ENCODE measurements at regions not wholly inside any gene's neighbourhood (a gene's known extent, or its start where the extent isn't known, plus 50 kb on each side); places are given as distances from the start of the nearest gene placed in this dataset.

- no peaks in the 10 kb centered on the region for H3K4me1 ChIP-seq (ENCODE audit: control insufficient read depth, insufficient read depth, low read length)
- no peak overlapping the region for H3K27ac ChIP-seq (ENCODE audit: low read depth, low read length)
- H3K4me3 ChIP-seq (ENCODE audit: low read length), result no peak overlapping the region
- H3K36me3 ChIP-seq (ENCODE audit: control insufficient read depth, insufficient read depth, low read length), result no peaks in the 10 kb centered on the region
- no peak overlapping the region for H3K9ac ChIP-seq (ENCODE audit: low read length)
- H3K27me3 ChIP-seq (ENCODE audit: control insufficient read depth, insufficient read depth, low read length), result no peaks in the 10 kb centered on the region
Observed at GRCh38 chr11:91790346-91791170, 434.1 kb upstream of the FAT3 start.

- H3K27me3 ChIP-seq (ENCODE audit: control insufficient read depth, insufficient read depth, low read length), result no peaks in the 10 kb centered on the region
- H3K27ac ChIP-seq (ENCODE audit: low read depth, low read length), result no peak overlapping the region
- no peak overlapping the region for H3K9ac ChIP-seq (ENCODE audit: low read length)
- H3K36me3 ChIP-seq (ENCODE audit: control insufficient read depth, insufficient read depth, low read length), result no peaks in the 10 kb centered on the region
- H3K4me3 ChIP-seq (ENCODE audit: low read length), result no peak overlapping the region
- H3K4me1 ChIP-seq (ENCODE audit: control insufficient read depth, insufficient read depth, low read length), result no peaks in the 10 kb centered on the region
Observed at GRCh38 chr11:91788764-91789163, 435.9 kb upstream of the FAT3 start.

GRCh38 chr11:91786097-91786496 is 438.5 kb upstream of the FAT3 start:
- H3K9ac ChIP-seq (ENCODE audit: low read length), result no peak overlapping the region
- no peaks in the 10 kb centered on the region for H3K36me3 ChIP-seq (ENCODE audit: control insufficient read depth, insufficient read depth, low read length)
- no peak overlapping the region for H3K27ac ChIP-seq (ENCODE audit: low read depth, low read length)
- no peak overlapping the region for H3K4me3 ChIP-seq (ENCODE audit: low read length)
- H3K27me3 ChIP-seq (ENCODE audit: control insufficient read depth, insufficient read depth, low read length), result no peaks in the 10 kb centered on the region
- no peaks in the 10 kb centered on the region for H3K4me1 ChIP-seq (ENCODE audit: control insufficient read depth, insufficient read depth, low read length)

- no peaks in the 10 kb centered on the region for H3K36me3 ChIP-seq (ENCODE audit: control insufficient read depth, insufficient read depth, low read length)
- H3K27ac ChIP-seq (ENCODE audit: low read depth, low read length), result no peak overlapping the region
- H3K4me3 ChIP-seq (ENCODE audit: low read length), result no peak overlapping the region
- H3K4me1 ChIP-seq (ENCODE audit: control insufficient read depth, insufficient read depth, low read length), result no peaks in the 10 kb centered on the region
- H3K27me3 ChIP-seq (ENCODE audit: control insufficient read depth, insufficient read depth, low read length), result no peaks in the 10 kb centered on the region
- H3K9ac ChIP-seq (ENCODE audit: low read length), result no peak overlapping the region
Observed at GRCh38 chr11:91783173-91783572, 441.4 kb upstream of the FAT3 start.

- Histone ChIP-seq H3K27me3 (ENCODE audit: control insufficient read depth, insufficient read depth, low read length) (no peaks in the 10 kb centered on the region), H3K4me3 (ENCODE audit: low read length) (no peak overlapping the region), H3K4me1 (ENCODE audit: control insufficient read depth, insufficient read depth, low read length) (no peaks in the 10 kb centered on the region), H3K36me3 (ENCODE audit: control insufficient read depth, insufficient read depth, low read length) (no peaks in the 10 kb centered on the region), H3K9ac (ENCODE audit: low read length) (no peak overlapping the region), H3K27ac (ENCODE audit: low read depth, low read length) (no peak overlapping the region)
Observed at GRCh38 chr11:91778758-91779157, 445.9 kb upstream of the FAT3 start.

- no peaks in the 10 kb centered on the region for H3K36me3 ChIP-seq (ENCODE audit: control insufficient read depth, insufficient read depth, low read length)
- no peak overlapping the region for H3K27ac ChIP-seq (ENCODE audit: low read depth, low read length)
- H3K27me3 ChIP-seq (ENCODE audit: control insufficient read depth, insufficient read depth, low read length), result no peaks in the 10 kb centered on the region
- no peak overlapping the region for H3K4me3 ChIP-seq (ENCODE audit: low read length)
- no peaks in the 10 kb centered on the region for H3K4me1 ChIP-seq (ENCODE audit: control insufficient read depth, insufficient read depth, low read length)
- H3K9ac ChIP-seq (ENCODE audit: low read length), result no peak overlapping the region
Observed at GRCh38 chr11:91776655-91777054, 448.0 kb upstream of the FAT3 start.

GRCh38 chr11:91773090-91773489 is 451.5 kb upstream of the FAT3 start:
- H3K27ac ChIP-seq (ENCODE audit: low read depth, low read length), result no peak overlapping the region
- no peaks in the 10 kb centered on the region for H3K4me1 ChIP-seq (ENCODE audit: control insufficient read depth, insufficient read depth, low read length)
- no peak overlapping the region for H3K9ac ChIP-seq (ENCODE audit: low read length)
- no peaks in the 10 kb centered on the region for H3K27me3 ChIP-seq (ENCODE audit: control insufficient read depth, insufficient read depth, low read length)
- H3K4me3 ChIP-seq (ENCODE audit: low read length), result no peak overlapping the region
- H3K36me3 ChIP-seq (ENCODE audit: control insufficient read depth, insufficient read depth, low read length), result no peaks in the 10 kb centered on the region

- Histone ChIP-seq H3K27me3 (ENCODE audit: control insufficient read depth, insufficient read depth, low read length) (no peaks in the 10 kb centered on the region), H3K27ac (ENCODE audit: low read depth, low read length) (no peak overlapping the region), H3K9ac (ENCODE audit: low read length) (no peak overlapping the region), H3K36me3 (ENCODE audit: control insufficient read depth, insufficient read depth, low read length) (no peaks in the 10 kb centered on the region), H3K4me3 (ENCODE audit: low read length) (no peak overlapping the region), H3K4me1 (ENCODE audit: control insufficient read depth, insufficient read depth, low read length) (no peaks in the 10 kb centered on the region)
Observed at GRCh38 chr11:91771961-91772360, 452.7 kb upstream of the FAT3 start.

- H3K4me3 ChIP-seq (ENCODE audit: low read length), result no peak overlapping the region
- no peaks in the 10 kb centered on the region for H3K27me3 ChIP-seq (ENCODE audit: control insufficient read depth, insufficient read depth, low read length)
- H3K9ac ChIP-seq (ENCODE audit: low read length), result no peak overlapping the region
- H3K36me3 ChIP-seq (ENCODE audit: control insufficient read depth, insufficient read depth, low read length), result no peaks in the 10 kb centered on the region
- no peaks in the 10 kb centered on the region for H3K4me1 ChIP-seq (ENCODE audit: control insufficient read depth, insufficient read depth, low read length)
- H3K27ac ChIP-seq (ENCODE audit: low read depth, low read length), result no peak overlapping the region
Observed at GRCh38 chr11:91768783-91769182, 455.8 kb upstream of the FAT3 start.

- Histone ChIP-seq H3K4me3 (ENCODE audit: low read length) (no peak overlapping the region), H3K27ac (ENCODE audit: low read depth, low read length) (no peak overlapping the region), H3K4me1 (ENCODE audit: control insufficient read depth, insufficient read depth, low read length) (no peaks in the 10 kb centered on the region), H3K9ac (ENCODE audit: low read length) (no peak overlapping the region), H3K36me3 (ENCODE audit: control insufficient read depth, insufficient read depth, low read length) (no peaks in the 10 kb centered on the region), H3K27me3 (ENCODE audit: control insufficient read depth, insufficient read depth, low read length) (no peaks in the 10 kb centered on the region)
Observed at GRCh38 chr11:91763331-91763730, 461.3 kb upstream of the FAT3 start.

- H3K4me1 ChIP-seq (ENCODE audit: control insufficient read depth, insufficient read depth, low read length), result no peaks in the 10 kb centered on the region
- H3K4me3 ChIP-seq (ENCODE audit: low read length), result no peak overlapping the region
- no peaks in the 10 kb centered on the region for H3K27me3 ChIP-seq (ENCODE audit: control insufficient read depth, insufficient read depth, low read length)
- H3K36me3 ChIP-seq (ENCODE audit: control insufficient read depth, insufficient read depth, low read length), result no peaks in the 10 kb centered on the region
- H3K9ac ChIP-seq (ENCODE audit: low read length), result no peak overlapping the region
- no peak overlapping the region for H3K27ac ChIP-seq (ENCODE audit: low read depth, low read length)
Observed at GRCh38 chr11:91761406-91762025, 463.1 kb upstream of the FAT3 start.

GRCh38 chr11:91756829-91757480 is 467.7 kb upstream of the FAT3 start:
- no peaks in the 10 kb centered on the region for H3K4me1 ChIP-seq (ENCODE audit: control insufficient read depth, insufficient read depth, low read length)
- no peak overlapping the region for H3K27ac ChIP-seq (ENCODE audit: low read depth, low read length)
- H3K4me3 ChIP-seq (ENCODE audit: low read length), result no peak overlapping the region
- H3K27me3 ChIP-seq (ENCODE audit: control insufficient read depth, insufficient read depth, low read length), result no peaks in the 10 kb centered on the region
- H3K36me3 ChIP-seq (ENCODE audit: control insufficient read depth, insufficient read depth, low read length), result no peaks in the 10 kb centered on the region
- no peak overlapping the region for H3K9ac ChIP-seq (ENCODE audit: low read length)

Measured in rectal smooth muscle tissue (tissue), 1 donor.